ENCODE measurements at regions not wholly inside any gene's neighbourhood (a gene's known extent, or its start where the extent isn't known, plus 50 kb on each side); places are given as distances from the start of the nearest gene placed in this dataset.

DNA sequence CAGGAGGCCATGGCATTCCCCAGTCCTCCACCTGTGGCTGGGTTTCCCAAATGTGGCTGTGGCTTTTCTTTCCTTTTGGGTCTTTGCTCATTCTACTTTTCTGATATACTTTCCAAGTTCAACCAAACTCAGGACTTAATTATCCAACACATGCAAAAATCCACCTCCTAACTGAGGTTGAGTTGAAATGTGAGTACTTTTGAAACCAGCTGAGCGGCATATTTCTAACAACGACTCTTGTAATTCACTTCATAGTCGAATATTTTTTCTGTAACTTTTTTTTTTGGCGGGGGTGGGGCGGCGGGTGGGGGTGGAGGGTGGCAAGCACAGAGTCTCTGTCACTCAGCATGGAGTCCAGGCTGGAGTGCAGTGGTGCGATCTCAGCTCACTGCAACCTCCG is 165.2 kb upstream of the PITRM1 start:
- TF ChIP-seq, protein P1, sequence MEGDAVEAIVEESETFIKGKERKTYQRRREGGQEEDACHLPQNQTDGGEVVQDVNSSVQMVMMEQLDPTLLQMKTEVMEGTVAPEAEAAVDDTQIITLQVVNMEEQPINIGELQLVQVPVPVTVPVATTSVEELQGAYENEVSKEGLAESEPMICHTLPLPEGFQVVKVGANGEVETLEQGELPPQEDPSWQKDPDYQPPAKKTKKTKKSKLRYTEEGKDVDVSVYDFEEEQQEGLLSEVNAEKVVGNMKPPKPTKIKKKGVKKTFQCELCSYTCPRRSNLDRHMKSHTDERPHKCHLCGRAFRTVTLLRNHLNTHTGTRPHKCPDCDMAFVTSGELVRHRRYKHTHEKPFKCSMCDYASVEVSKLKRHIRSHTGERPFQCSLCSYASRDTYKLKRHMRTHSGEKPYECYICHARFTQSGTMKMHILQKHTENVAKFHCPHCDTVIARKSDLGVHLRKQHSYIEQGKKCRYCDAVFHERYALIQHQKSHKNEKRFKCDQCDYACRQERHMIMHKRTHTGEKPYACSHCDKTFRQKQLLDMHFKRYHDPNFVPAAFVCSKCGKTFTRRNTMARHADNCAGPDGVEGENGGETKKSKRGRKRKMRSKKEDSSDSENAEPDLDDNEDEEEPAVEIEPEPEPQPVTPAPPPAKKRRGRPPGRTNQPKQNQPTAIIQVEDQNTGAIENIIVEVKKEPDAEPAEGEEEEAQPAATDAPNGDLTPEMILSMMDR (IDR thresholded peaks at IDR 0.05) = no peak
- TF ChIP-seq EP300 (IDR thresholded peaks at IDR 0.05) = no peak
- TF ChIP-seq POLR2A (IDR thresholded peaks at IDR 0.05) = no peak

Measured in suprapubic skin (tissue), 3 donors.